Activated T-cell treated with anti-CD3 and anti-CD28 coated beads, Interleukin-2, amount 50 U/mL, for 24 hours (primary cell): ENCODE measurements at regions not wholly inside any gene's neighbourhood (a gene's known extent, or its start where the extent isn't known, plus 50 kb on each side); places are given as distances from the start of the nearest gene placed in this dataset.

ENCODE experiments used
- DNase-seq: peaks from one replicate; pipeline ENCODE4 v3.0.0-alpha.2; 2020
- H3K27ac Mint-ChIP-seq: 2 replicates; pipeline ENCODE4 v1.8.0; 2020; ENCODE audit warnings: mild to moderate bottlenecking, mixed read lengths
- H3K27me3 Mint-ChIP-seq: 2 replicates; pipeline ENCODE4 v1.8.0; 2020; ENCODE audit warnings: mixed read lengths
- H3K36me3 Mint-ChIP-seq: 2 replicates; pipeline ENCODE4 v1.8.0; 2020; ENCODE audit warnings: low read depth, mixed read lengths
- H3K4me1 Mint-ChIP-seq: 2 replicates; pipeline ENCODE4 v1.8.0; 2020; ENCODE audit warnings: low read depth, mixed read lengths
- H3K4me3 Mint-ChIP-seq: 2 replicates; pipeline ENCODE4 v1.8.0; 2020; ENCODE audit warnings: mild to moderate bottlenecking, moderate library complexity, mixed read lengths
- H3K9me3 Mint-ChIP-seq: 2 replicates; pipeline ENCODE4 v1.8.0; 2020; ENCODE audit warnings: mixed read lengths

DNA sequence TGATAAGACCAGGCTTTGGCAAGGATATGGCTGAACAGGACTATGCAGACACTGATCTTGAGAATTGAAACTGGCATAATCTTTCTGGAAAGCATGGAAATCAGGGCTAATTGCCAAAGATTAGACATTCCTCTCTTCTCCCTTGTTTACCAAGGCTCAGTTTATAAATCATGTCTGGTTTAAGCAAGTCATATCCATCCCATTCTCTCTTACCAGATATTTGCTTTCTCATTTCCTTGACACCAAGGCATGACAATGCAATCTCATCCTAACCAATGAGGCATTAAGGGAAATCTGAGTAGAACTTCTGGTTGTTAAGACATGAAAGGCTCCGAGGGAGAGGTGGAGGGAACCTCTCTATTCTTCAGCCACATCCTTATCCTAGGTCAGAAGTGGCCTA is 110.3 kb upstream of the CEP85L start:
- H3K27me3 Mint-ChIP-seq, result no peaks in the 10 kb centered on the region
- peaks cover 2% of the 10 kb centered on the region for H3K9me3 Mint-ChIP-seq
- no peaks in the 10 kb centered on the region for H3K36me3 Mint-ChIP-seq
- H3K4me1 Mint-ChIP-seq, result peaks cover 29% of the 10 kb centered on the region
- H3K4me3 Mint-ChIP-seq, result no peak overlapping the region
- DNase-seq, result no peak
- no peak overlapping the region for H3K27ac Mint-ChIP-seq

DNA sequence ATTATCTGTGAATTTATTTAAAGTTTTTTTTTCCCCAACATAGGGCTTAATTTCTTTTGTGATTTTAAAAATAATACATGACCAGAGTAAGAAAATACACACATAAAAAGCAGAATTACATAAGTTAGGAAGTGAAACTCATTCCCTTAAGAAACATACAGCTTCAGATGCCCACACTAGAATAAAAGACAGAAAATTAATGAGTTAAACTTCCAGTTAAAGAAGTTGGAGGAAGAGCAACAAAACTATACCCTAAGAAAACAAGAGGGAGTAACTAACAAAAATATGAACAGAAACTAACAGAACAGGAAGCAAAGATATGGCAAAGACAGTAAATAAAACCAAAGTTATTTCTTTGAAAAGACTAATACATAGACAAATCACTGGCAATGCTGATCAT is 107.6 kb upstream of the CEP85L start:
- H3K4me3 Mint-ChIP-seq, result no peak overlapping the region
- peaks cover 2% of the 10 kb centered on the region for H3K9me3 Mint-ChIP-seq
- H3K4me1 Mint-ChIP-seq, result peaks cover 38% of the 10 kb centered on the region
- no peaks in the 10 kb centered on the region for H3K27me3 Mint-ChIP-seq
- H3K36me3 Mint-ChIP-seq, result no peaks in the 10 kb centered on the region
- DNase-seq, result no peak
- peak overlapping the region; percentile 51 for H3K27ac Mint-ChIP-seq

DNA sequence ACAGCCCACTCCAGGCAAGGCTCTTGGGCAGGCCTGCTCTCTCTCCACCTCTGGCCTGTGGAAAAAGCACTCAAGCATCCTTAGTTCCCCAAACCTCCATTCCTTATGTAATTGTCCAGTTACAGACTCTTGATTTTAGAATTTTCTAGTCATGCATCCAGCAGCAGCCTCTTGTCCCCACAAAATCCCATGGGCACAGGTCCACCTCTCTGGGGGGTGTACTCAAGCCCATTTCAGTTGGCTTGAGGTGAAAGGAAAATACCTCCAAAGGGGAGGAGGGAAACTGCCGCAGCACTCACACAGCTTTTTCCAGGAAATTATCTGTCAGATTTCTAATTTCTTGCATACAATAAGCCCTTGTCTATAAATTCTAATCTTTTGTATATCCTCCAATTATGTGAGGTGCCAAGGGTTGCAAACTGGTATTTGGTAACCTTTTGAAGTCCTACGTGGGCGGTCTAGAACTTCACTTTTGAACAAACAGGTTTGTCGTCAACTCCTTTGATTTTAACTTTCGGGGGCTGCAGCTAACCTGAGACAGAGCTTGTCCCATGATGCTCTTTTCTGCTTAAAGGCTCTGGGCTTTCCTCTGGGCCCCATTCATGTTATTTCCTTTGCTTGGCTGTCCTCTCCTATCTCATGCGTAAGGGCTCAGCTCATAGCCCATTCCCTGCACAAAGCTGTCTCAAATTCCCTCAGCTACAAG is 104.7 kb upstream of the CEP85L start:
- Mint-ChIP-seq H3K36me3 (no peaks in the 10 kb centered on the region), H3K27ac (peak overlapping the region; percentile 12), H3K27me3 (no peaks in the 10 kb centered on the region), H3K9me3 (peaks cover 2% of the 10 kb centered on the region), H3K4me3 (peak overlapping the region; percentile 13), H3K4me1 (peaks cover 37% of the 10 kb centered on the region)
- peak; percentile 35 for DNase-seq

GRCh38 chr6:118752803-118753202 is 101.4 kb upstream of the CEP85L start:
- H3K9me3 Mint-ChIP-seq, result peaks cover 2% of the 10 kb centered on the region
- no peak overlapping the region for H3K27ac Mint-ChIP-seq
- H3K4me3 Mint-ChIP-seq, result no peak overlapping the region
- H3K27me3 Mint-ChIP-seq, result no peaks in the 10 kb centered on the region
- DNase-seq, result no peak
- no peaks in the 10 kb centered on the region for H3K36me3 Mint-ChIP-seq
- H3K4me1 Mint-ChIP-seq, result peaks cover 40% of the 10 kb centered on the region

DNA sequence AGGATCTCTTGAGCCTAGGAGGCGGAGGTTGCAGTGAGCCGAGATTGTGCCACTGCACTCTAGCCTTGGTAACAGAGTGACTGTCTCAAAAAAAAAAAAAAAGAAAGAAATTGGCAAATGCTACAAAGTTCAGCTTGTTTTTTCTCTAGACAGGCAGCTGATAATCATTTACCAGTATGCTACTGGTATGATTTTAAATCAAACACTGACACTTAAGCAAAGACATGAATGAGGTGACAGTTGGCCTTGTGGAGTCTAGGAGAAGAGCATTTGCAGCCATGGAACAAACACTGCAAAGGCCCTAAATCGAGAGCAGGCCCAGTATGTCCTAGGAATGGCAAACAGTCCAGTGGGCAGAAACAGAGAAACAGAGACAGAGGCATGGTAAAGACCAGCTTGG is 99.7 kb upstream of the CEP85L start:
- H3K27ac Mint-ChIP-seq, result no peak overlapping the region

DNA sequence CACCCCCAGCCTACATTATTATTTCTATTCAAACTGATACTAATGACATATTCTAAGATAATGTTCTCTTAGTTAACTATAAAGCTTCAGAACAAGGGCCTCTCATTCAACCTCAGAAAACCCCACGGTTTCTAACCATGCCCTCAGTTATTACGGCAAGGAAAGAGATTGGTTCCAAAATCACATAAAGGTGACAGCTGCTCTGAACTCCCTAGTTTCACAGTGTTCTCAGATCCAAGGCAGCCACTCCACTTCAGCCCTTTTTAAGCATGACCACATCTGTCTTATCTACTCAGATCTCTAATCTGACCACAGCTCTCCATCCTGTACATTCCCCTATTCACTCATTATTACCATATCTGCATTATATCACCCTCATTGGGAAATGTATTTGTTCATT is 98.8 kb upstream of the CEP85L start:
- Mint-ChIP-seq H3K27ac (no peak overlapping the region), H3K4me1 (peaks cover 30% of the 10 kb centered on the region), H3K4me3 (no peak overlapping the region), H3K36me3 (no peaks in the 10 kb centered on the region), H3K9me3 (no peaks in the 10 kb centered on the region), H3K27me3 (no peaks in the 10 kb centered on the region)
- no peak for DNase-seq

More for the DNA sequence above, 99.7 kb upstream of the CEP85L start:
- H3K27me3 Mint-ChIP-seq, result no peaks in the 10 kb centered on the region
- no peak for DNase-seq
- H3K4me1 Mint-ChIP-seq, result peaks cover 40% of the 10 kb centered on the region
- H3K36me3 Mint-ChIP-seq, result no peaks in the 10 kb centered on the region
- no peak overlapping the region for H3K4me3 Mint-ChIP-seq
- H3K9me3 Mint-ChIP-seq, result no peaks in the 10 kb centered on the region

GRCh38 chr6:118748311-118749062 is 97.1 kb upstream of the CEP85L start:
- H3K27ac Mint-ChIP-seq, result no peak overlapping the region
- no peak for DNase-seq
- H3K9me3 Mint-ChIP-seq, result no peaks in the 10 kb centered on the region
- no peak overlapping the region for H3K4me3 Mint-ChIP-seq
- H3K4me1 Mint-ChIP-seq, result peaks cover 30% of the 10 kb centered on the region
- H3K36me3 Mint-ChIP-seq, result no peaks in the 10 kb centered on the region
- H3K27me3 Mint-ChIP-seq, result no peaks in the 10 kb centered on the region

GRCh38 chr6:118746825-118747174 is 95.4 kb upstream of the CEP85L start:
- Mint-ChIP-seq H3K4me1 (peaks cover 30% of the 10 kb centered on the region), H3K4me3 (no peak overlapping the region), H3K9me3 (no peaks in the 10 kb centered on the region), H3K27me3 (no peaks in the 10 kb centered on the region), H3K27ac (no peak overlapping the region), H3K36me3 (no peaks in the 10 kb centered on the region)
- DNase-seq, result no peak

DNA sequence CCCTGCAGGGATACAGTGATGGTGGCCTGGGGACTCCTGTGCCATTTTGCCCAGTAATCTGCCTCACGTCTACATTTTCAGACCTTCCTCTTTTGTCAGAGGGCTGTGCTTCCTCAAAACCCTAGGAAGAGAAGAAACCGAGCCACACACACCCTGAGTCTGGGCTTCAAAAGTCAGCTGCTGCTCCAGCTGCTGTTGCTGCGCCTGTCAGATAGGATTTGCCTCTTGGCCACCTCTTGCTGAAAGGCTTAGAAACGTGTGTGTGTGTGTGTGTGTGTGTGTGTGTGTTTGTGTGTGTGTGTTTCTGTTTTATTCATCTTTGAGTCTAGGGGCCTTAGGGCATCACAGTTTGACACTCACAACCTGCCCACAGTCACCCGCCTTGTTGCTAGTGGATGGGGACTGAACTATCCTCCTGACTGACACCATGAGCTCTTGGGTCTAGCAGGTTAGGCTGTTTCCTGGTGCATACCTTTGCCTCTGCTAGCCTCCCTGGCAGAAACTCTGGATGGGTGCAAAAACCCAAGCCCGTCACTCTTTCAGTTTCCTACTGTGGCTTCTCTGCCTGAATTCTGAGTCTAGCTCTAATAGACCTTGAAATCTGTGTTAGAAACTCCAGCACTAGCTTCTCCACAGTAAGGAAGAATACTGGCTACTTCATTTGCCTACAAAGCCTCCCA is 94.9 kb upstream of the CEP85L start:
- Mint-ChIP-seq H3K27me3 (no peaks in the 10 kb centered on the region), H3K36me3 (no peaks in the 10 kb centered on the region), H3K27ac (no peak overlapping the region), H3K9me3 (no peaks in the 10 kb centered on the region), H3K4me1 (peaks cover 30% of the 10 kb centered on the region), H3K4me3 (no peak overlapping the region)
- no peak for DNase-seq

- Mint-ChIP-seq H3K27me3 (no peaks in the 10 kb centered on the region), H3K27ac (no peak overlapping the region), H3K36me3 (no peaks in the 10 kb centered on the region), H3K4me3 (no peak overlapping the region), H3K4me1 (peaks cover 28% of the 10 kb centered on the region), H3K9me3 (no peaks in the 10 kb centered on the region)
- no peak for DNase-seq
These were observed 93.8 kb upstream of the CEP85L start for GRCh38 chr6:118745156-118745555.

DNA sequence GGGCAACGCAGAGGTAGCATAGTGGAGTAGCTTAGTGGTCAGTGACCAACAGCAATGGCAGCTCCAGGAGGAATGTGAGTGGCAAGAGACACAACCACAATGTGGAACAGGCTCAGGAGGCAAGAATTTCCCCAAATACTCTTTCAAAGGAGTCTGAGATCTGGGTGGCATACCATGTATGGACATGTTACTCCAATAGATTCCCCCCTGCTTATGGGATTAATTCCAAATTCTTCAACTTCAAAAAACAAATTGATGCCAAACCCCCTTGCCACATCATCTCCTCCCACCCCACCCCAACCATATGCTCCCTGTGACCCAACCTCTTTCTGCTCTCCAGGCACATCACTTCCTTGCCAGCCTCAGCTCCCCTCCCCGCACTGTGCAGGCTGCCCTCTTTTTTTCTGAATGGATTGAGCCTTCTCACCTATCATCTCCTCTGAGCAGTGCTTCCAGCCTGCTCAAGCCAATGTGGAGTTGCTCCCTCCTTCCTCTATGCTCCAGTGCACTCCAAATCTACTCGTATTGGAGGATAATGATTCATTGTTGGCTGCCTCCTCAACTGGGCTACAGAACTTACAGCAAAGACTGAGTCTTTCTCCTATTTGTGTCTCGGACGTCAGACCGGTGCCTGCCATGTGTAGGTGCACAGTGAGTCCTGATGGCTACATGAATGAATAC is 93.0 kb upstream of the CEP85L start:
- Mint-ChIP-seq H3K36me3 (no peaks in the 10 kb centered on the region), H3K27ac (no peak overlapping the region), H3K9me3 (no peaks in the 10 kb centered on the region), H3K4me1 (peaks cover 28% of the 10 kb centered on the region), H3K4me3 (no peak overlapping the region), H3K27me3 (no peaks in the 10 kb centered on the region)
- no peak for DNase-seq

- peaks cover 30% of the 10 kb centered on the region for H3K4me1 Mint-ChIP-seq
- no peaks in the 10 kb centered on the region for H3K36me3 Mint-ChIP-seq
- no peak for DNase-seq
- H3K4me3 Mint-ChIP-seq, result no peak overlapping the region
- H3K27me3 Mint-ChIP-seq, result no peaks in the 10 kb centered on the region
- H3K9me3 Mint-ChIP-seq, result no peaks in the 10 kb centered on the region
- H3K27ac Mint-ChIP-seq, result no peak overlapping the region
These were observed 92.4 kb upstream of the CEP85L start for GRCh38 chr6:118743746-118744145.

- Mint-ChIP-seq H3K27ac (no peak overlapping the region), H3K4me1 (peaks cover 30% of the 10 kb centered on the region), H3K36me3 (no peaks in the 10 kb centered on the region), H3K4me3 (no peak overlapping the region), H3K9me3 (peaks cover 2% of the 10 kb centered on the region), H3K27me3 (no peaks in the 10 kb centered on the region)
- DNase-seq, result no peak
These were observed 89.0 kb upstream of the CEP85L start for GRCh38 chr6:118740372-118740771.

DNA sequence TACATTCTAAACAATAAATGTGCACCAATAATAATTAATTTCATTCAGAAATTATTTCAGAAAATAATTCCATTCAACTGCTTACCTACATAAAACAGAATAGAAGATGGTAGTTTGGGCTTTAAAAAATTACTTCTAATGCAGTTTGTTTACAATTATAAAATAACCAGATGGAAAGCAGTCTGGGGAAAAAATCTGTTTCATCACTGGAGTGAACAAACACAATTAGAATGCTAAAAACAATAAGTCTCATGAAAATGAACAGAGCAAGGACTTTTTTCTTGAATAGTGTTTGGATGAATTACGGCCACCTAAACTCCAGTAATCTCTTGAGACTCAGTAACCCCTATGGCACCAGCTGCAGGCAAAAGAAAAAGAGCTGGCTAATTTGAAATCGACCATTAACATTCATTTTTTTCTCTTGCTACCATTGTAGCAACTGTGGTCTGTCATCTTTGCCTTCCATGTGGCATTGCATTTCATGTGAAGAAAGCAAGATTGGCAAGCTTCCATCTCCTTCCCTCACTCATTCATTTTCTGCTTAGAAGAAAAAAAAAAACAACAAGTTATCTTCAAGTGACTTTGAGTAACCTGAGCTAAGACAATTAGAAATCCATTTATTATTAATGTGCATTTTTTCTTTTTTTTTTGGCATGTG is 88.4 kb upstream of the CEP85L start:
- DNase-seq, result no peak
- no peak overlapping the region for H3K4me3 Mint-ChIP-seq
- no peaks in the 10 kb centered on the region for H3K27me3 Mint-ChIP-seq
- peaks cover 35% of the 10 kb centered on the region for H3K4me1 Mint-ChIP-seq
- H3K9me3 Mint-ChIP-seq, result peaks cover 2% of the 10 kb centered on the region
- no peak overlapping the region for H3K27ac Mint-ChIP-seq
- H3K36me3 Mint-ChIP-seq, result no peaks in the 10 kb centered on the region
